Cardiac septum (tissue), 1 donor: ENCODE measurements at regions not wholly inside any gene's neighbourhood (a gene's known extent, or its start where the extent isn't known, plus 50 kb on each side); places are given as distances from the start of the nearest gene placed in this dataset.
"Not testable (repeated sequence)": the region's sequence is repeated elsewhere in the genome, so short reads cannot be mapped to it uniquely, and the experiment has no call there.

Experiments
- DNase-seq: peaks from one replicate; pipeline ENCODE4 v3.0.0-alpha.2; 2020; ENCODE audit warnings: low spot score
- intact Hi-C: fragments of 100-400 bp; cut with DNase I; formaldehyde crosslinking; loops from one replicate; pipeline ENCODE4 v1.14.0; 2022
- donor health status: DM: no; HTN: no; CAD: no.

- no peak for DNase-seq
- intact Hi-C loops, result no loop called here
These were observed 178.4 kb downstream of the TBC1D2B start for GRCh38 chr15:77898811-77899730.

GRCh38 chr15:77897896-77898406 lies 179.6 kb downstream of the TBC1D2B start:
- no peak for DNase-seq
- intact Hi-C loops, result no loop called here

GRCh38 chr15:77897113-77897895 lies 180.2 kb downstream of the TBC1D2B start:
- DNase-seq, intact Hi-C loops: not testable (repeated sequence)

GRCh38 chr15:77896147-77897112 lies 181.1 kb downstream of the TBC1D2B start:
- intact Hi-C loops, DNase-seq: not testable (repeated sequence)

- intact Hi-C loops, result no loop called here
- DNase-seq, result no peak
These were observed 181.8 kb downstream of the TBC1D2B start for GRCh38 chr15:77895742-77896141.

GRCh38 chr15:77895145-77895544 lies 182.4 kb downstream of the TBC1D2B start:
- intact Hi-C loops, DNase-seq: not testable (repeated sequence)

GRCh38 chr15:77893671-77894640 lies 183.6 kb downstream of the TBC1D2B start:
- DNase-seq, intact Hi-C loops: not testable (repeated sequence)

GRCh38 chr15:77893246-77893645 lies 184.3 kb downstream of the TBC1D2B start:
- DNase-seq, intact Hi-C loops: not testable (repeated sequence)

- intact Hi-C loops, result no loop called here
- DNase-seq, result no peak
These were observed 185.2 kb downstream of the TBC1D2B start for GRCh38 chr15:77892335-77892734.

- DNase-seq, intact Hi-C loops: not testable (repeated sequence)
These were observed 185.6 kb downstream of the TBC1D2B start for GRCh38 chr15:77891862-77892261.

- DNase-seq, intact Hi-C loops: not testable (repeated sequence)
These were observed 186.4 kb downstream of the TBC1D2B start for GRCh38 chr15:77890911-77891801.

GRCh38 chr15:77889828-77890725 lies 187.4 kb downstream of the TBC1D2B start:
- intact Hi-C loops, result not testable (repeated sequence)

GRCh38 chr15:77889009-77889806 lies 188.3 kb downstream of the TBC1D2B start:
- intact Hi-C loops, result no loop called here
- DNase-seq, result no peak

More at GRCh38 chr15:77889828-77890725, 187.4 kb downstream of the TBC1D2B start:
- not testable (repeated sequence) for DNase-seq

GRCh38 chr15:77887563-77888429 lies 189.7 kb downstream of the TBC1D2B start:
- intact Hi-C loops, DNase-seq: not testable (repeated sequence)
